Loucy (cell line): ENCODE measurements at regions not wholly inside any gene's neighbourhood (a gene's known extent, or its start where the extent isn't known, plus 50 kb on each side); places are given as distances from the start of the nearest gene placed in this dataset.

Experiments used
- H2AFZ ChIP-seq: fragments of 200-600 bp; sonication (generic); 2 replicates; pipeline ENCODE4 v1.6.0; 2016; ENCODE audit warnings: antibody characterized with exemption, mild to moderate bottlenecking, low read length, moderate library complexity
- H3F3A ChIP-seq: fragments of 200-600 bp; 2 replicates; pipeline ENCODE4 v1.6.0; 2016; ENCODE audit warnings: antibody characterized with exemption, low read depth, mild to moderate bottlenecking
- H3K27me3 ChIP-seq: fragments of 200-600 bp; sonication (generic); 2 replicates; pipeline ENCODE4 v1.6.1; 2014; ENCODE audit warnings: low read length, mild to moderate bottlenecking; ENCODE audit not compliant: insufficient read depth, poor library complexity, severe bottlenecking
- H3K36me3 ChIP-seq: fragments of 200-600 bp; sonication (generic); 2 replicates; pipeline ENCODE4 v1.6.1; 2016; ENCODE audit warnings: low read length; ENCODE audit not compliant: insufficient read depth
- H3K4me1 ChIP-seq: fragments of 200-600 bp; sonication (generic); 2 replicates; pipeline ENCODE4 v1.5.1; 2014; ENCODE audit warnings: low read length, mild to moderate bottlenecking; ENCODE audit not compliant: insufficient read depth, poor library complexity, severe bottlenecking
- H3K4me2 ChIP-seq: fragments of 200-600 bp; sonication (generic); 2 replicates; pipeline ENCODE4 v1.6.0; 2014; ENCODE audit warnings: antibody characterized with exemption, low read length, low read depth, mild to moderate bottlenecking; ENCODE audit not compliant: poor library complexity, severe bottlenecking
- H3K4me3 ChIP-seq: fragments of 200-600 bp; sonication (generic); 2 replicates; pipeline ENCODE4 v1.5.1; 2014; ENCODE audit warnings: low read length, mild to moderate bottlenecking, mixed read lengths; ENCODE audit not compliant: poor library complexity, severe bottlenecking
- H3K79me2 ChIP-seq: fragments of 200-600 bp; sonication (generic); 2 replicates; pipeline ENCODE4 v1.6.1; 2014; ENCODE audit warnings: low read length; ENCODE audit not compliant: insufficient read depth
- H3K9ac ChIP-seq: fragments of 200-600 bp; sonication (generic); 2 replicates; pipeline ENCODE4 v1.6.0; 2014; ENCODE audit warnings: mild to moderate bottlenecking, low read depth, low read length, moderate library complexity; ENCODE audit not compliant: poor library complexity, severe bottlenecking
- H3K9me2 ChIP-seq: fragments of 200-600 bp; sonication (generic); replicated peaks from 2 replicates; pipeline ENCODE4 v1.6.1; 2016; ENCODE audit warnings: low read depth, low read length, mixed read lengths
- H3K9me3 ChIP-seq: fragments of 200-600 bp; sonication (generic); 2 replicates; pipeline ENCODE4 v1.6.1; 2014; ENCODE audit warnings: mild to moderate bottlenecking, antibody characterized with exemption, low read length, low read depth; ENCODE audit not compliant: insufficient read depth
- H4K20me1 ChIP-seq: fragments of 200-600 bp; sonication (generic); 2 replicates; pipeline ENCODE4 v1.6.0; 2014; ENCODE audit warnings: antibody characterized with exemption, low read length, mild to moderate bottlenecking; ENCODE audit not compliant: insufficient read depth, poor library complexity, severe bottlenecking
- EZH2phosphoT487 ChIP-seq: fragments of 200-600 bp; IDR thresholded peaks from 2 replicates; pipeline ENCODE4 v1.6.1; 2018; ENCODE audit warnings: antibody characterized with exemption, mild to moderate bottlenecking, moderate library complexity, borderline replicate concordance
- TF ChIP-seq, protein P1 (sequence below): fragments of 200-600 bp; sonication (generic); conservative IDR thresholded peaks from 2 replicates; pipeline ENCODE4 v1.5.1; 2014; ENCODE audit warnings: mild to moderate bottlenecking, antibody characterized with exemption, low read length

DNA sequence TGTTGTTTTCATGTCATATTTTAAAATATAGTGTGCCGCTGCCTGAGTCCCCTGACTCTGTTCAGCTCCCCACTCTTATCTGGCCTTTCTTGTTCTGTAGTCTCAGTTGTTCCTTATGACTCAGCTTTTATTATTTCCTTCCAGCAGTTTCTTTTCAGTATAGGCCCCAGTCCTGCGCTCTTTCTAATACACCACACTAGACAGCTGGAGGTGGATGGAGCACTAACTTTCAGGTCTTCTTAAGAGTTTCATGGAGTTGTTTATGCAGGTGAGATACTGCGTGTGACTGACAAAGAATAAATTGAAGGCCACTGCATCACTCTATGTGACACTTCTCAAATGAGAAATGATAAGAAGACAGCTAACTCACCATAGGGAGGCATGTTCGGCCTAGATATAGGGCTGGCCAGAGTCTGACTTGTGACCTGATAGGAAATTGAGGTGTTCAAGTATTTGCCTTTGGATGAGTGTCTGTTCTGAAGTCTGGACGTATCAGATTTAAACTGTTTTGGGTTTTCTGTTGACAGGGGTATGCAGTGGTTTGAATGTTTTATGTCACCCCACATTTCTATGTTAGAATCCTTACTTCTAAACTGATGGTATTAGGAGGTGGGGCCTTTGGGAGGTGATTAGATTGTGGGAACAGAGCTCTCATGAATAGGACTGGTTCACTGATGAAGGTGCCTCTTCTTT is 60.8 kb upstream of the CLMN start:
- H3K27me3 ChIP-seq: no peaks in the 10 kb centered on the region
- no peak overlapping the region for H3K4me2 ChIP-seq
- no peaks in the 10 kb centered on the region for H3F3A ChIP-seq
- no peaks in the 10 kb centered on the region for H3K36me3 ChIP-seq
- no peak overlapping the region for H3K9ac ChIP-seq
- no peaks in the 10 kb centered on the region for H3K4me1 ChIP-seq
- no peaks in the 10 kb centered on the region for H4K20me1 ChIP-seq
- TF ChIP-seq, protein P1, sequence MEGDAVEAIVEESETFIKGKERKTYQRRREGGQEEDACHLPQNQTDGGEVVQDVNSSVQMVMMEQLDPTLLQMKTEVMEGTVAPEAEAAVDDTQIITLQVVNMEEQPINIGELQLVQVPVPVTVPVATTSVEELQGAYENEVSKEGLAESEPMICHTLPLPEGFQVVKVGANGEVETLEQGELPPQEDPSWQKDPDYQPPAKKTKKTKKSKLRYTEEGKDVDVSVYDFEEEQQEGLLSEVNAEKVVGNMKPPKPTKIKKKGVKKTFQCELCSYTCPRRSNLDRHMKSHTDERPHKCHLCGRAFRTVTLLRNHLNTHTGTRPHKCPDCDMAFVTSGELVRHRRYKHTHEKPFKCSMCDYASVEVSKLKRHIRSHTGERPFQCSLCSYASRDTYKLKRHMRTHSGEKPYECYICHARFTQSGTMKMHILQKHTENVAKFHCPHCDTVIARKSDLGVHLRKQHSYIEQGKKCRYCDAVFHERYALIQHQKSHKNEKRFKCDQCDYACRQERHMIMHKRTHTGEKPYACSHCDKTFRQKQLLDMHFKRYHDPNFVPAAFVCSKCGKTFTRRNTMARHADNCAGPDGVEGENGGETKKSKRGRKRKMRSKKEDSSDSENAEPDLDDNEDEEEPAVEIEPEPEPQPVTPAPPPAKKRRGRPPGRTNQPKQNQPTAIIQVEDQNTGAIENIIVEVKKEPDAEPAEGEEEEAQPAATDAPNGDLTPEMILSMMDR: no peak
- no peak for TF ChIP-seq EZH2phosphoT487
- no peaks in the 10 kb centered on the region for H3K9me2 ChIP-seq
- peaks cover 5% of the 10 kb centered on the region; the same call in 1 of the 2 replicates for H3K9me3 ChIP-seq
- no peak overlapping the region for H2AFZ ChIP-seq
- no peaks in the 10 kb centered on the region for H3K79me2 ChIP-seq
- H3K4me3 ChIP-seq: no peak overlapping the region

DNA sequence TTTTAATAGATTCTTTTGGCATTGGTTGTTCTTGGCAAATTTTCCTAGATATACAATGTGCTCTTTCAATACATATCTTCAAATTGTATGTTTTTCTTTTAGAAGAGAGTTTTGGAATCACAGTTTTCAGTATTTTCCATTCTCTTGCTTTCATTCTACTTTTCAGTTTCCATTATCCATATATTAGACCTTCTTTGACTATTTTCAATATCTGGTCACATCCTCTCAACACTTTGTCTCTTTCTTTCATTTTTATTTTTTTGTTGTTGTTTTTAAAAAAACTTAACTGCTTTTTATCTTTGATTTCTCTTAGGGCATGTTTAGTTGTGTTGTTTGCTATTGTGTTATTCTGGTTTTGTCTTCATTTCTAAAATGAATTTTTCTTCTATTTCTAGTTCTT is 59.9 kb upstream of the CLMN start:
- no peaks in the 10 kb centered on the region for H3K4me1 ChIP-seq
- TF ChIP-seq, protein P1: no peak
- TF ChIP-seq EZH2phosphoT487: no peak
- no peak overlapping the region for H2AFZ ChIP-seq
- H3K4me3 ChIP-seq: no peak overlapping the region
- no peaks in the 10 kb centered on the region for H3K36me3 ChIP-seq
- no peaks in the 10 kb centered on the region for H3K79me2 ChIP-seq
- peaks cover 5% of the 10 kb centered on the region; the same call in 1 of the 2 replicates for H3K9me3 ChIP-seq
- no peaks in the 10 kb centered on the region for H3F3A ChIP-seq
- no peaks in the 10 kb centered on the region for H3K9me2 ChIP-seq
- no peaks in the 10 kb centered on the region for H3K27me3 ChIP-seq
- no peak overlapping the region for H3K9ac ChIP-seq
- H4K20me1 ChIP-seq: no peaks in the 10 kb centered on the region
- no peak overlapping the region for H3K4me2 ChIP-seq

DNA sequence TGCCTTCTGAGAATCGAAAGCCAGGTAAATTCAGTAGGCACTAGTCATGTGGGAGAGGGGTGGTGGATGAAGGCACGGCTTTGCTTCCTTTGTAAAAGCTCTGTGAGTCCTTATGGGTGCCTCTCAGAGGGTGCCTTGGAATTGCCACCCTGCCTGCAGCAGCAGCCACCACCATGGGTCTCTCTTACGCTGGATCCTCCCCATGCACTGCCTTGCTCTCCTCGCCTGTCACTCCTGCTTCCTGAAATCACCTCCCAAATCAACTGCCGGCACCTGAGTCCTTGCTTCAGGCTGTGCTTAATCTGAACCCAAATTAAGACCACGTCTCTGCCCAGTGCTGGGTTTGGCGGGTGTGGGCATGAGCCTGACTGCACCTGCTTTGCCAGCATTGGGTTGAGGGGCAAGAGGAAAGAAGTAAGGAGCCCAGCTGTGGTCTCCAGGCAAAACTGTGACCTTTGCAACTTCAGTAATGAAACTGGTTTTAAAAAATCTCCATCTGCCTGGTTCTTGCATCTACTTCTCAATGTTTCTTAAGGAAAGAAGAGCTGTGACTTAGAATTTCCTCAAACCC is 55.9 kb upstream of the CLMN start:
- H2AFZ ChIP-seq: no peak overlapping the region
- H3F3A ChIP-seq: no peaks in the 10 kb centered on the region
- no peak overlapping the region for H3K4me2 ChIP-seq
- TF ChIP-seq EZH2phosphoT487: no peak
- TF ChIP-seq, protein P1: no peak
- no peaks in the 10 kb centered on the region for H3K27me3 ChIP-seq
- H3K9me3 ChIP-seq: peaks cover 5% of the 10 kb centered on the region; the same call in 1 of the 2 replicates
- no peaks in the 10 kb centered on the region for H3K9me2 ChIP-seq
- H3K4me3 ChIP-seq: no peak overlapping the region
- H3K4me1 ChIP-seq: no peaks in the 10 kb centered on the region
- H3K36me3 ChIP-seq: no peaks in the 10 kb centered on the region
- H3K9ac ChIP-seq: no peak overlapping the region
- no peaks in the 10 kb centered on the region for H4K20me1 ChIP-seq
- no peaks in the 10 kb centered on the region for H3K79me2 ChIP-seq
